Liver (tissue), 8 donors: ENCODE measurements at regions not wholly inside any gene's neighbourhood (a gene's known extent, or its start where the extent isn't known, plus 50 kb on each side); places are given as distances from the start of the nearest gene placed in this dataset.

ENCODE experiments used
- DNase-seq: peaks from one replicate; pipeline ENCODE4 v3.0.0-alpha.2; 2017; ENCODE audit warnings: low spot score
- H3K27ac ChIP-seq, 2 donors: one replicate each; pipeline ENCODE4 v1.7.0; 2013; ENCODE audit warnings: inconsistent platforms in 2 of 2, low read length in 2 of 2, control low read depth in 1 of 2, low read depth in 1 of 2, mild to moderate bottlenecking in 1 of 2
- H3K27me3 ChIP-seq, 4 donors: one replicate each; pipeline versions ENCODE4 v1.6.1 to v1.7.0; 2013; ENCODE audit warnings: low read length in 3 of 4, inconsistent platforms in 1 of 4, mild to moderate bottlenecking in 1 of 4, moderate library complexity in 1 of 4; ENCODE audit not compliant: control insufficient read depth in 4 of 4, insufficient read depth in 4 of 4
- H3K36me3 ChIP-seq, 4 donors: one replicate each; pipeline versions ENCODE4 v1.6.1 to v1.7.0; 2013; ENCODE audit warnings: low read length in 3 of 4, mild to moderate bottlenecking in 3 of 4, low read depth in 1 of 4, moderate library complexity in 1 of 4; ENCODE audit not compliant: control insufficient read depth in 4 of 4, insufficient read depth in 3 of 4
- H3K4me1 ChIP-seq, 4 donors: one replicate each; pipeline versions ENCODE4 v1.6.1 to v1.7.0; 2013; ENCODE audit warnings: low read length in 3 of 4, mild to moderate bottlenecking in 3 of 4, moderate library complexity in 1 of 4; ENCODE audit not compliant: control insufficient read depth in 4 of 4, insufficient read depth in 4 of 4
- H3K4me3 ChIP-seq, 3 donors: one replicate each; pipeline versions ENCODE4 v1.6.1 to v1.7.0; 2013; ENCODE audit warnings: low read length in 3 of 3, control low read depth in 1 of 3, low read depth in 1 of 3, mild to moderate bottlenecking in 1 of 3
- H3K9ac ChIP-seq, 2 donors: one replicate each; pipeline ENCODE4 v1.7.0; 2013; ENCODE audit warnings: low read length in 2 of 2, mild to moderate bottlenecking in 2 of 2, moderate library complexity in 2 of 2, control low read depth in 1 of 2, low read depth in 1 of 2
- H3K9me3 ChIP-seq, 4 donors: one replicate each; pipeline versions ENCODE4 v1.6.1 to v1.7.0; 2013; ENCODE audit warnings: low read length in 3 of 4; ENCODE audit not compliant: control insufficient read depth in 4 of 4
- EGR1 ChIP-seq, 2 donors: IDR thresholded peaks; 2 replicates each; pipeline ENCODE4 v1.6.1; 2016 to 2018; ENCODE audit warnings: antibody characterized with exemption in 2 of 2, low read depth in 2 of 2
- FOXA1 ChIP-seq: IDR thresholded peaks from 2 replicates; pipeline ENCODE4 v1.6.1; 2016; ENCODE audit warnings: antibody characterized with exemption
- FOXA2 ChIP-seq: IDR thresholded peaks from 2 replicates; pipeline ENCODE4 v1.6.1; 2016; ENCODE audit warnings: antibody characterized with exemption
- GABPA ChIP-seq, 2 donors: IDR thresholded peaks in 1 of 2; conservative IDR thresholded peaks in 1 of 2; 2 replicates each; pipeline ENCODE4 v1.6.1; 2016; ENCODE audit warnings: antibody characterized with exemption in 2 of 2, mild to moderate bottlenecking in 1 of 2, moderate library complexity in 1 of 2
- HNF4A ChIP-seq, 2 donors: conservative IDR thresholded peaks; 2 replicates each; pipeline ENCODE4 v1.6.1; 2016; ENCODE audit warnings: antibody characterized with exemption in 2 of 2, mild to moderate bottlenecking in 2 of 2
- HNF4G ChIP-seq: IDR thresholded peaks from 2 replicates; pipeline ENCODE4 v1.6.1; 2016; ENCODE audit warnings: antibody characterized with exemption
- JUND ChIP-seq, 2 donors: IDR thresholded peaks; 2 replicates each; pipeline ENCODE4 v1.6.1; 2016; ENCODE audit warnings: antibody characterized with exemption in 2 of 2
- MAX ChIP-seq: IDR thresholded peaks from 2 replicates; pipeline ENCODE4 v1.6.1; 2016; ENCODE audit warnings: antibody characterized with exemption
- NR2F2 ChIP-seq: IDR thresholded peaks from 2 replicates; pipeline ENCODE4 v1.6.1; 2016; ENCODE audit warnings: antibody characterized with exemption
- RAD21 ChIP-seq, 2 donors: IDR thresholded peaks; 2 replicates each; pipeline ENCODE4 v1.6.1; 2016; ENCODE audit warnings: antibody characterized with exemption in 2 of 2, mild to moderate bottlenecking in 2 of 2
- RXRA ChIP-seq, 2 donors: IDR thresholded peaks; 2 replicates each; pipeline ENCODE4 v1.6.1; 2017 to 2018; ENCODE audit warnings: antibody characterized with exemption in 2 of 2, mild to moderate bottlenecking in 1 of 2
- SP1 ChIP-seq: IDR thresholded peaks from 2 replicates; pipeline ENCODE4 v1.6.1; 2018; ENCODE audit warnings: antibody characterized with exemption, mild to moderate bottlenecking
- TAF1 ChIP-seq: conservative IDR thresholded peaks from 2 replicates; pipeline ENCODE4 v1.6.1; 2016; ENCODE audit warnings: antibody characterized with exemption, mild to moderate bottlenecking
- YY1 ChIP-seq: IDR thresholded peaks from 2 replicates; pipeline ENCODE4 v1.6.1; 2016; ENCODE audit warnings: antibody characterized with exemption, mild to moderate bottlenecking
- ZBTB33 ChIP-seq: IDR thresholded peaks from 2 replicates; pipeline ENCODE4 v1.6.1; 2016; ENCODE audit warnings: antibody characterized with exemption
- WGBS: extraction: QIAGEN DNeasy Blood & Tissue Kit; methylation state at CpG from one replicate; pipeline ENCODE4 v1.1.7; 2013; 5-methylcytosine and 5-hydroxymethylcytosine counted together
- TF ChIP-seq, protein P1 (sequence below): IDR thresholded peaks from 2 replicates; pipeline ENCODE4 v1.6.1; 2016; ENCODE audit warnings: antibody characterized with exemption
- TF ChIP-seq, protein P2 (sequence below): IDR thresholded peaks from 2 replicates; pipeline ENCODE4 v1.6.1; 2016; ENCODE audit warnings: antibody characterized with exemption, mild to moderate bottlenecking
- TF ChIP-seq, protein P3 (sequence below): fragments of 150-350 bp; IDR thresholded peaks from 2 replicates; pipeline ENCODE4 v1.5.1; 2017; ENCODE audit warnings: improper control_type of control experiment, low read depth, low read length; ENCODE audit not compliant: missing input control
- donor health status: healthy.
- donor health status: healthy.
- donor health status: healthy.
- donor health status: healthy.
- donor health status: healthy.

DNA sequence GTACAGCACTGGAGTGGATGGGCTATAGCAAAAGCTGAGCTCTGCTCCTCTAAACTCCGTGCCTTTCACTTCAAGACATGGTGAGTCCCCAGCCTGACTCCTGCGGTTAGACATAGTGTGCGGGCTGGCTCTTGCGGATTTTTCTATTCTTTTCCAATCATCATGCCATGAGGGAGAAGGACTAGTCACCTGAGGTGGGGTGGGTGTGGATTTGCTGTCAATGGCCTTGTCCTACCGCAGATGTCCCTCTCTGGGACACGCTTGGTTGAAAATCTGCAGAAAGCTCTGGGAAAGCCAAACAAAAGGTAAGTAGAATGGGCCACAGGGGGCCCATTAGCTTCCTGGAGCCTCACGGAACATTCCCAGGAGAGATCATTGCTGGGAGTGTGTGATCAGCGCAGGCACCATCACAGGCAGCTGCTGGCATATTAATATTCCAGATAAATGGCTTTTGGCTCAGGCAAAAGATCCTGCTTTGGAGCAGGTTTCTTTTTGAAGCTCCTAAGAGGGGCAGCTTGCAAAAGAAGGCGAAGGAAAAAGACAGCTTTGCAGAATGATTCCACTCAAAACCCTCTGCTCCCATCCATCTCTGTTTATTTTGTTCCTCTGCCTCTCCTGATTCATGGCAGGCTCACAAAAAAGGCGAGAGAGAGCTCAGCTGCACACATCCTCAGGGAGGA is 509.0 kb upstream of the ZMIZ1 start:
- no peaks in the 10 kb centered on the region for H3K4me1 ChIP-seq
- H3K4me3 ChIP-seq = no peak overlapping the region
- DNase-seq = no peak
- H3K27me3 ChIP-seq = no peaks in the 10 kb centered on the region
- H3K36me3 ChIP-seq = no peaks in the 10 kb centered on the region
- WGBS = 84% methylated on average over 10 of the region's 10 CpGs
- no peak overlapping the region for H3K9ac ChIP-seq
- no peak overlapping the region for H3K27ac ChIP-seq
- no peaks in the 10 kb centered on the region for H3K9me3 ChIP-seq
- TF ChIP-seq, protein P1, sequence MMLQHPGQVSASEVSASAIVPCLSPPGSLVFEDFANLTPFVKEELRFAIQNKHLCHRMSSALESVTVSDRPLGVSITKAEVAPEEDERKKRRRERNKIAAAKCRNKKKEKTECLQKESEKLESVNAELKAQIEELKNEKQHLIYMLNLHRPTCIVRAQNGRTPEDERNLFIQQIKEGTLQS = no peak
- no peak for TF ChIP-seq SP1
- TF ChIP-seq RXRA (IDR thresholded peaks at IDR 0.05) = no peak
- TF ChIP-seq TAF1 = no peak
- no peak for TF ChIP-seq YY1
- no peak for TF ChIP-seq NR2F2
- TF ChIP-seq HNF4G = no peak

DNA sequence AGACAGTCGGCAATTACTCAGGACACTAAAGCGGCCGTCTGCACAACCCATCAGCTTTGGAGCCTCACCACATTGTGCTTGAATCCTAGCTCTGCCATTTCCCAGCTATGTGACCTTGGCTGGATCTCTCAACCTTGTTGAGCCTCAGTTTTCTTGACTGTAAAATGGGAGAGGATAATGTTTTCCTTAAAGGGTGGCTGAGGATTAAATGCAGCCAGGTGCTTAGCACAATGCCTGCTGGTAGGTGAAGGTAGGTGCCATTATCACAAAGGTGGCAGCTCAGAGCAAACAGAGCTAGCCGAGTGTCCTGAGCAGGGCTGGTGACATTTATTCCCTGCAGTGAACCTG is 508.5 kb upstream of the ZMIZ1 start:
- Histone ChIP-seq H3K36me3 (no peaks in the 10 kb centered on the region), H3K27me3 (no peaks in the 10 kb centered on the region), H3K4me3 (no peak overlapping the region), H3K27ac (no peak overlapping the region), H3K9me3 (no peaks in the 10 kb centered on the region), H3K4me1 (no peaks in the 10 kb centered on the region), H3K9ac (no peak overlapping the region)
- no peak for DNase-seq
- no peak for TF ChIP-seq GABPA (IDR thresholded peaks at IDR 0.05 in 1 of 2, conservative IDR thresholded peaks at IDR 0.05 in 1 of 2)
- TF ChIP-seq ZBTB33 = no peak
- TF ChIP-seq, protein P2, sequence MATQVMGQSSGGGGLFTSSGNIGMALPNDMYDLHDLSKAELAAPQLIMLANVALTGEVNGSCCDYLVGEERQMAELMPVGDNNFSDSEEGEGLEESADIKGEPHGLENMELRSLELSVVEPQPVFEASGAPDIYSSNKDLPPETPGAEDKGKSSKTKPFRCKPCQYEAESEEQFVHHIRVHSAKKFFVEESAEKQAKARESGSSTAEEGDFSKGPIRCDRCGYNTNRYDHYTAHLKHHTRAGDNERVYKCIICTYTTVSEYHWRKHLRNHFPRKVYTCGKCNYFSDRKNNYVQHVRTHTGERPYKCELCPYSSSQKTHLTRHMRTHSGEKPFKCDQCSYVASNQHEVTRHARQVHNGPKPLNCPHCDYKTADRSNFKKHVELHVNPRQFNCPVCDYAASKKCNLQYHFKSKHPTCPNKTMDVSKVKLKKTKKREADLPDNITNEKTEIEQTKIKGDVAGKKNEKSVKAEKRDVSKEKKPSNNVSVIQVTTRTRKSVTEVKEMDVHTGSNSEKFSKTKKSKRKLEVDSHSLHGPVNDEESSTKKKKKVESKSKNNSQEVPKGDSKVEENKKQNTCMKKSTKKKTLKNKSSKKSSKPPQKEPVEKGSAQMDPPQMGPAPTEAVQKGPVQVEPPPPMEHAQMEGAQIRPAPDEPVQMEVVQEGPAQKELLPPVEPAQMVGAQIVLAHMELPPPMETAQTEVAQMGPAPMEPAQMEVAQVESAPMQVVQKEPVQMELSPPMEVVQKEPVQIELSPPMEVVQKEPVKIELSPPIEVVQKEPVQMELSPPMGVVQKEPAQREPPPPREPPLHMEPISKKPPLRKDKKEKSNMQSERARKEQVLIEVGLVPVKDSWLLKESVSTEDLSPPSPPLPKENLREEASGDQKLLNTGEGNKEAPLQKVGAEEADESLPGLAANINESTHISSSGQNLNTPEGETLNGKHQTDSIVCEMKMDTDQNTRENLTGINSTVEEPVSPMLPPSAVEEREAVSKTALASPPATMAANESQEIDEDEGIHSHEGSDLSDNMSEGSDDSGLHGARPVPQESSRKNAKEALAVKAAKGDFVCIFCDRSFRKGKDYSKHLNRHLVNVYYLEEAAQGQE = no peak
- no peak for TF ChIP-seq RAD21 (IDR thresholded peaks at IDR 0.05)
- TF ChIP-seq FOXA2 = no peak
- TF ChIP-seq HNF4G = no peak
- TF ChIP-seq HNF4A (conservative IDR thresholded peaks at IDR 0.05) = no peak
- TF ChIP-seq, protein P1 = no peak
- no peak for TF ChIP-seq NR2F2
- TF ChIP-seq EGR1 (IDR thresholded peaks at IDR 0.05; ENCODE audit: low read depth in 2 of 2) = no peak
- TF ChIP-seq MAX = no peak
- no peak for TF ChIP-seq TAF1
- no peak for TF ChIP-seq RXRA (IDR thresholded peaks at IDR 0.05)
- no peak for TF ChIP-seq JUND (IDR thresholded peaks at IDR 0.05)
- no peak for TF ChIP-seq YY1
- TF ChIP-seq, protein P3, sequence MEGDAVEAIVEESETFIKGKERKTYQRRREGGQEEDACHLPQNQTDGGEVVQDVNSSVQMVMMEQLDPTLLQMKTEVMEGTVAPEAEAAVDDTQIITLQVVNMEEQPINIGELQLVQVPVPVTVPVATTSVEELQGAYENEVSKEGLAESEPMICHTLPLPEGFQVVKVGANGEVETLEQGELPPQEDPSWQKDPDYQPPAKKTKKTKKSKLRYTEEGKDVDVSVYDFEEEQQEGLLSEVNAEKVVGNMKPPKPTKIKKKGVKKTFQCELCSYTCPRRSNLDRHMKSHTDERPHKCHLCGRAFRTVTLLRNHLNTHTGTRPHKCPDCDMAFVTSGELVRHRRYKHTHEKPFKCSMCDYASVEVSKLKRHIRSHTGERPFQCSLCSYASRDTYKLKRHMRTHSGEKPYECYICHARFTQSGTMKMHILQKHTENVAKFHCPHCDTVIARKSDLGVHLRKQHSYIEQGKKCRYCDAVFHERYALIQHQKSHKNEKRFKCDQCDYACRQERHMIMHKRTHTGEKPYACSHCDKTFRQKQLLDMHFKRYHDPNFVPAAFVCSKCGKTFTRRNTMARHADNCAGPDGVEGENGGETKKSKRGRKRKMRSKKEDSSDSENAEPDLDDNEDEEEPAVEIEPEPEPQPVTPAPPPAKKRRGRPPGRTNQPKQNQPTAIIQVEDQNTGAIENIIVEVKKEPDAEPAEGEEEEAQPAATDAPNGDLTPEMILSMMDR = no peak
- TF ChIP-seq FOXA1 = no peak
- 95% methylated on average over 4 of the region's 4 CpGs for WGBS
